ENCODE measurements at regions not wholly inside any gene's neighbourhood (a gene's known extent, or its start where the extent isn't known, plus 50 kb on each side); places are given as distances from the start of the nearest gene placed in this dataset.

GRCh38 chr2:222351035-222351434 lies 52.2 kb upstream of the PAX3 start:
- H3K27ac ChIP-seq (ENCODE audit: low read length in 2 of 2): no peak overlapping the region
- peaks cover 0 to 4% (median 0%) of the 10 kb centered on the region in 3 donors for H3K9me3 ChIP-seq (ENCODE audit: control extremely low read depth in 1 of 3, control insufficient read depth in 2 of 3, insufficient read depth in 1 of 3, low read length in 2 of 3)
- ATAC-seq (ENCODE audit: low read depth): no peak
- H3K27me3 ChIP-seq (replicated peaks in 1 of 4; ENCODE audit: control extremely low read depth in 1 of 4, control insufficient read depth in 3 of 4, insufficient read depth in 4 of 4, low read length in 3 of 4): no peaks in the 10 kb centered on the region
- ChIA-PET CTCF (no interaction called here), POLR2A (no interaction called here)
- no peaks in the 10 kb centered on the region for H3K79me2 ChIP-seq (ENCODE audit: control insufficient read depth, insufficient read depth, low read length)
- no peaks in the 10 kb centered on the region for H3K4me1 Mint-ChIP-seq
- no CpG with 5 or more reads among the region's 1 CpG for WGBS (ENCODE audit: insufficient coverage)
- no peak overlapping the region for H3K4me3 Mint-ChIP-seq
- H3K4me1 ChIP-seq (ENCODE audit: control insufficient read depth in 2 of 2, insufficient read depth in 2 of 2, low read length in 2 of 2): no peaks in the 10 kb centered on the region
- no peak overlapping the region for H3K27ac Mint-ChIP-seq
- peaks cover 6% of the 10 kb centered on the region for H3K27me3 Mint-ChIP-seq
- H2AFZ ChIP-seq (ENCODE audit: insufficient read depth, low read depth, low read length, poor library complexity, severe bottlenecking): no peak overlapping the region
- TF ChIP-seq EZH2 (IDR thresholded peaks at IDR 0.05; ENCODE audit: borderline replicate concordance, insufficient read depth, low read depth, low read length, poor library complexity, severe bottlenecking) (no peak), CTCF (IDR thresholded peaks at IDR 0.05) (no peak)
- no peaks in the 10 kb centered on the region for H4K20me1 ChIP-seq (ENCODE audit: control insufficient read depth, insufficient read depth, low read length, poor library complexity, severe bottlenecking)
- H3K9ac ChIP-seq (ENCODE audit: low read length): no peak overlapping the region
- no peaks in the 10 kb centered on the region for H3K36me3 ChIP-seq (replicated peaks in 1 of 2; ENCODE audit: control extremely low read depth in 1 of 2, control insufficient read depth in 1 of 2, extremely low read depth in 1 of 2, insufficient read depth in 2 of 2, low read length in 1 of 2)
- no peak overlapping the region for H3K4me3 ChIP-seq (ENCODE audit: control extremely low read depth in 1 of 5, extremely low read depth in 1 of 5, insufficient read depth in 1 of 5, low read depth in 2 of 5, low read length in 4 of 5)
- no peak for DNase-seq
- peaks cover 9% of the 10 kb centered on the region for H3K9me3 Mint-ChIP-seq (ENCODE audit: insufficient read depth)
- intact Hi-C loops (cut with micrococcal nuclease): no loop called here
- no peak overlapping the region for H3K4me2 ChIP-seq (replicated peaks; ENCODE audit: low read depth, low read length, poor library complexity, severe bottlenecking)

GRCh38 chr2:222352981-222353380 lies 54.2 kb upstream of the PAX3 start:
- H3K9me3 Mint-ChIP-seq (ENCODE audit: insufficient read depth): peaks cover 9% of the 10 kb centered on the region
- CTCF ChIA-PET: no interaction called here
- TF ChIP-seq CTCF (IDR thresholded peaks at IDR 0.05) (no peak), EZH2 (IDR thresholded peaks at IDR 0.05; ENCODE audit: borderline replicate concordance, insufficient read depth, low read depth, low read length, poor library complexity, severe bottlenecking) (no peak)

More at GRCh38 chr2:222352981-222353380, 54.2 kb upstream of the PAX3 start:
- Mint-ChIP-seq H3K4me1 (no peaks in the 10 kb centered on the region), H3K27ac (no peak overlapping the region), H3K27me3 (peaks cover 8% of the 10 kb centered on the region), H3K4me3 (no peak overlapping the region)
- Histone ChIP-seq H3K27me3 (replicated peaks in 1 of 4; ENCODE audit: control extremely low read depth in 1 of 4, control insufficient read depth in 3 of 4, insufficient read depth in 4 of 4, low read length in 3 of 4) (no peaks in the 10 kb centered on the region), H3K9me3 (ENCODE audit: control extremely low read depth in 1 of 3, control insufficient read depth in 2 of 3, insufficient read depth in 1 of 3, low read length in 2 of 3) (peaks cover 0 to 4% (median 0%) of the 10 kb centered on the region in 3 donors), H3K4me1 (ENCODE audit: control insufficient read depth in 2 of 2, insufficient read depth in 2 of 2, low read length in 2 of 2) (no peaks in the 10 kb centered on the region), H3K9ac (ENCODE audit: low read length) (no peak overlapping the region), H2AFZ (ENCODE audit: insufficient read depth, low read depth, low read length, poor library complexity, severe bottlenecking) (no peak overlapping the region), H3K4me3 (ENCODE audit: control extremely low read depth in 1 of 5, extremely low read depth in 1 of 5, insufficient read depth in 1 of 5, low read depth in 2 of 5, low read length in 4 of 5) (no peak overlapping the region), H3K79me2 (ENCODE audit: control insufficient read depth, insufficient read depth, low read length) (no peaks in the 10 kb centered on the region), H4K20me1 (ENCODE audit: control insufficient read depth, insufficient read depth, low read length, poor library complexity, severe bottlenecking) (no peaks in the 10 kb centered on the region), H3K27ac (ENCODE audit: low read length in 2 of 2) (no peak overlapping the region), H3K4me2 (replicated peaks; ENCODE audit: low read depth, low read length, poor library complexity, severe bottlenecking) (no peak overlapping the region), H3K36me3 (replicated peaks in 1 of 2; ENCODE audit: control extremely low read depth in 1 of 2, control insufficient read depth in 1 of 2, extremely low read depth in 1 of 2, insufficient read depth in 2 of 2, low read length in 1 of 2) (no peaks in the 10 kb centered on the region)
- no peak for ATAC-seq (ENCODE audit: low read depth)
- POLR2A ChIA-PET: no interaction called here
- DNase-seq: no peak
- 100% methylated on average over 1 of the region's 4 CpGs for WGBS (ENCODE audit: insufficient coverage)
- intact Hi-C loops (cut with micrococcal nuclease): no loop called here

All from B cell (primary cell).